GM19238 (cell line): ENCODE measurements at regions not wholly inside any gene's neighbourhood (a gene's known extent, or its start where the extent isn't known, plus 50 kb on each side); places are given as distances from the start of the nearest gene placed in this dataset.
"Not testable (repeated sequence)": the region's sequence is repeated elsewhere in the genome, so short reads cannot be mapped to it uniquely, and the experiment has no call there.

Source experiments
- DNase-seq: peaks from one replicate; pipeline ENCODE4 v3.0.0; 2011; ENCODE audit warnings: low spot score; ENCODE audit not compliant: insufficient read length

GRCh38 chr1:58968360-58968952 is 184.6 kb upstream of the JUN start:
- peak; percentile 24 for DNase-seq

GRCh38 chr1:58969176-58969575 is 185.3 kb upstream of the JUN start:
- DNase-seq = not testable (repeated sequence)

GRCh38 chr1:58971629-58972140 is 187.8 kb upstream of the JUN start:
- no peak for DNase-seq

GRCh38 chr1:58975888-58976287 is 192.0 kb upstream of the JUN start:
- DNase-seq = no peak

GRCh38 chr1:58976294-58976693 is 192.4 kb upstream of the JUN start:
- DNase-seq = no peak

GRCh38 chr1:58977598-58977997 is 193.8 kb upstream of the JUN start:
- no peak for DNase-seq

GRCh38 chr1:58978096-58978495 is 194.2 kb upstream of the JUN start:
- no peak for DNase-seq

- no peak for DNase-seq
Observed at GRCh38 chr1:58979086-58979485, 195.2 kb upstream of the JUN start.

- DNase-seq = no peak
Observed at GRCh38 chr1:58979677-58980076, 195.8 kb upstream of the JUN start.

- no peak for DNase-seq
Observed at GRCh38 chr1:58981392-58981791, 197.5 kb upstream of the JUN start.

GRCh38 chr1:58982259-58982998 is 198.6 kb upstream of the JUN start:
- no peak for DNase-seq

GRCh38 chr1:58983162-58983561 is 199.3 kb upstream of the JUN start:
- no peak for DNase-seq

- no peak for DNase-seq
Observed at GRCh38 chr1:58983633-58984245, 199.9 kb upstream of the JUN start.

GRCh38 chr1:58986996-58987767 is 203.3 kb upstream of the JUN start:
- DNase-seq = no peak

GRCh38 chr1:58988752-58989151 is 204.9 kb upstream of the JUN start:
- DNase-seq = no peak

GRCh38 chr1:58989845-58990244 is 206.0 kb upstream of the JUN start:
- DNase-seq = no peak

- DNase-seq = no peak
Observed at GRCh38 chr1:58991305-58991704, 207.5 kb upstream of the JUN start.

GRCh38 chr1:58992643-58993042 is 208.8 kb upstream of the JUN start:
- DNase-seq = no peak

GRCh38 chr1:58993403-58993802 is 209.6 kb upstream of the JUN start:
- no peak for DNase-seq

- no peak for DNase-seq
Observed at GRCh38 chr1:58994664-58995063, 210.8 kb upstream of the JUN start.

- DNase-seq = peak; percentile 23
Observed at GRCh38 chr1:58996341-58997059, 212.7 kb upstream of the JUN start.
